Testis (tissue), 2 donors: ENCODE measurements at regions not wholly inside any gene's neighbourhood (a gene's known extent, or its start where the extent isn't known, plus 50 kb on each side); places are given as distances from the start of the nearest gene placed in this dataset.

Experiments
- CTCF ChIP-seq, 3 experiments: fragments of 450-650 bp in 2 of 3; fragments of 200-600 bp in 1 of 3; sonication (generic) in 1 of 3; IDR thresholded peaks; one replicate each; pipeline ENCODE4 v1.5.1; 2016 to 2019; ENCODE audit warnings: antibody characterized with exemption in 3 of 3, mild to moderate bottlenecking in 2 of 3, moderate library complexity in 1 of 3
- POLR2A ChIP-seq: fragments of 450-650 bp; IDR thresholded peaks from one replicate; pipeline ENCODE4 v1.6.1; 2017; ENCODE audit warnings: antibody characterized with exemption, mild to moderate bottlenecking, moderate library complexity

GRCh38 chr12:14284184-14284722, 81.2 kb upstream of the ATF7IP start:
- no peak for TF ChIP-seq CTCF (IDR thresholded peaks at IDR 0.05)
- TF ChIP-seq POLR2A, result no peak
